ENCODE measurements at regions not wholly inside any gene's neighbourhood (a gene's known extent, or its start where the extent isn't known, plus 50 kb on each side); places are given as distances from the start of the nearest gene placed in this dataset.
"Not testable (repeated sequence)": the region's sequence is repeated elsewhere in the genome, so short reads cannot be mapped to it uniquely, and the experiment has no call there.

- no peak overlapping the region for H3K4me3 ChIP-seq (ENCODE audit: extremely low read depth, insufficient read depth, low read length, poor library complexity, severe bottlenecking)
- WGBS, 2 experiments (ENCODE audit: insufficient coverage in 2 of 2): 81 to 92% methylated on average over 6 to 10 of the region's 11 CpGs
- H3K27ac ChIP-seq (ENCODE audit: low read depth, low read length, severe bottlenecking): no peak overlapping the region
- H3K36me3 ChIP-seq (ENCODE audit: control insufficient read depth, insufficient read depth, low read length): no peaks in the 10 kb centered on the region
- H3K9me3 ChIP-seq (ENCODE audit: control insufficient read depth, low read length): no peaks in the 10 kb centered on the region
- H3K4me1 ChIP-seq (ENCODE audit: control insufficient read depth, insufficient read depth, low read length, poor library complexity, severe bottlenecking): peaks cover 8% of the 10 kb centered on the region
Measured at GRCh38 chr6:134675110-134676054, 274.5 kb downstream of the ALDH8A1 start.

GRCh38 chr6:134674562-134674961, 275.3 kb downstream of the ALDH8A1 start:
- WGBS, 2 experiments (ENCODE audit: insufficient coverage in 2 of 2): 100% methylated on average over 1 of the region's 2 CpGs; no CpG with 5 or more reads in 1 of the 2 experiments
- no peak overlapping the region for H3K4me3 ChIP-seq (ENCODE audit: extremely low read depth, insufficient read depth, low read length, poor library complexity, severe bottlenecking)
- no peaks in the 10 kb centered on the region for H3K36me3 ChIP-seq (ENCODE audit: control insufficient read depth, insufficient read depth, low read length)
- no peak overlapping the region for H3K27ac ChIP-seq (ENCODE audit: low read depth, low read length, severe bottlenecking)
- peaks cover 8% of the 10 kb centered on the region for H3K4me1 ChIP-seq (ENCODE audit: control insufficient read depth, insufficient read depth, low read length, poor library complexity, severe bottlenecking)
- no peaks in the 10 kb centered on the region for H3K9me3 ChIP-seq (ENCODE audit: control insufficient read depth, low read length)

- Histone ChIP-seq H3K36me3 (ENCODE audit: control insufficient read depth, insufficient read depth, low read length) (no peaks in the 10 kb centered on the region), H3K4me1 (ENCODE audit: control insufficient read depth, insufficient read depth, low read length, poor library complexity, severe bottlenecking) (peaks cover 5% of the 10 kb centered on the region), H3K4me3 (ENCODE audit: extremely low read depth, insufficient read depth, low read length, poor library complexity, severe bottlenecking) (no peak overlapping the region), H3K27ac (ENCODE audit: low read depth, low read length, severe bottlenecking) (no peak overlapping the region), H3K9me3 (ENCODE audit: control insufficient read depth, low read length) (no peaks in the 10 kb centered on the region)
Measured at GRCh38 chr6:134669485-134669884, 280.4 kb downstream of the ALDH8A1 start.

GRCh38 chr6:134667111-134667510, 282.8 kb downstream of the ALDH8A1 start:
- Histone ChIP-seq H3K27ac (ENCODE audit: low read depth, low read length, severe bottlenecking) (no peak overlapping the region), H3K4me1 (ENCODE audit: control insufficient read depth, insufficient read depth, low read length, poor library complexity, severe bottlenecking) (no peaks in the 10 kb centered on the region), H3K36me3 (ENCODE audit: control insufficient read depth, insufficient read depth, low read length) (no peaks in the 10 kb centered on the region), H3K9me3 (ENCODE audit: control insufficient read depth, low read length) (no peaks in the 10 kb centered on the region), H3K4me3 (ENCODE audit: extremely low read depth, insufficient read depth, low read length, poor library complexity, severe bottlenecking) (no peak overlapping the region)
- no CpG with 5 or more reads among the region's 2 CpGs for WGBS, 2 experiments (ENCODE audit: insufficient coverage in 2 of 2)

- Histone ChIP-seq H3K9me3 (ENCODE audit: control insufficient read depth, low read length) (no peaks in the 10 kb centered on the region), H3K36me3 (ENCODE audit: control insufficient read depth, insufficient read depth, low read length) (no peaks in the 10 kb centered on the region), H3K4me3 (ENCODE audit: extremely low read depth, insufficient read depth, low read length, poor library complexity, severe bottlenecking) (no peak overlapping the region), H3K27ac (ENCODE audit: low read depth, low read length, severe bottlenecking) (no peak overlapping the region), H3K4me1 (ENCODE audit: control insufficient read depth, insufficient read depth, low read length, poor library complexity, severe bottlenecking) (no peaks in the 10 kb centered on the region)
- WGBS, 2 experiments (ENCODE audit: insufficient coverage in 2 of 2): 88% methylated on average over 1 of the region's 2 CpGs; no CpG with 5 or more reads in 1 of the 2 experiments
Measured at GRCh38 chr6:134666125-134666524, 283.8 kb downstream of the ALDH8A1 start.

- Histone ChIP-seq H3K9me3 (ENCODE audit: control insufficient read depth, low read length) (no peaks in the 10 kb centered on the region), H3K27ac (ENCODE audit: low read depth, low read length, severe bottlenecking) (no peak overlapping the region), H3K4me1 (ENCODE audit: control insufficient read depth, insufficient read depth, low read length, poor library complexity, severe bottlenecking) (no peaks in the 10 kb centered on the region), H3K36me3 (ENCODE audit: control insufficient read depth, insufficient read depth, low read length) (no peaks in the 10 kb centered on the region), H3K4me3 (ENCODE audit: extremely low read depth, insufficient read depth, low read length, poor library complexity, severe bottlenecking) (no peak overlapping the region)
- 84 to 89% methylated on average over 7 to 9 of the region's 10 CpGs for WGBS, 2 experiments (ENCODE audit: insufficient coverage in 2 of 2)
Measured at GRCh38 chr6:134665029-134665723, 284.7 kb downstream of the ALDH8A1 start.

GRCh38 chr6:134663800-134664535, 285.9 kb downstream of the ALDH8A1 start:
- H3K36me3 ChIP-seq (ENCODE audit: control insufficient read depth, insufficient read depth, low read length): no peaks in the 10 kb centered on the region
- 78 to 100% methylated on average over 1 of the region's 3 CpGs for WGBS, 2 experiments (ENCODE audit: insufficient coverage in 2 of 2)
- no peaks in the 10 kb centered on the region for H3K9me3 ChIP-seq (ENCODE audit: control insufficient read depth, low read length)
- peaks cover under 1% of the 10 kb centered on the region for H3K4me1 ChIP-seq (ENCODE audit: control insufficient read depth, insufficient read depth, low read length, poor library complexity, severe bottlenecking)
- no peak overlapping the region for H3K4me3 ChIP-seq (ENCODE audit: extremely low read depth, insufficient read depth, low read length, poor library complexity, severe bottlenecking)
- no peak overlapping the region for H3K27ac ChIP-seq (ENCODE audit: low read depth, low read length, severe bottlenecking)

GRCh38 chr6:134663356-134663755, 286.5 kb downstream of the ALDH8A1 start:
- no peaks in the 10 kb centered on the region for H3K9me3 ChIP-seq (ENCODE audit: control insufficient read depth, low read length)
- H3K4me3 ChIP-seq (ENCODE audit: extremely low read depth, insufficient read depth, low read length, poor library complexity, severe bottlenecking): no peak overlapping the region
- no peak overlapping the region for H3K27ac ChIP-seq (ENCODE audit: low read depth, low read length, severe bottlenecking)
- WGBS, 2 experiments (ENCODE audit: insufficient coverage in 2 of 2): 90 to 100% methylated on average over 1 to 3 of the region's 4 CpGs
- H3K36me3 ChIP-seq (ENCODE audit: control insufficient read depth, insufficient read depth, low read length): no peaks in the 10 kb centered on the region
- peaks cover 6% of the 10 kb centered on the region for H3K4me1 ChIP-seq (ENCODE audit: control insufficient read depth, insufficient read depth, low read length, poor library complexity, severe bottlenecking)

- Histone ChIP-seq H3K36me3 (ENCODE audit: control insufficient read depth, insufficient read depth, low read length) (no peaks in the 10 kb centered on the region), H3K27ac (ENCODE audit: low read depth, low read length, severe bottlenecking) (no peak overlapping the region), H3K4me3 (ENCODE audit: extremely low read depth, insufficient read depth, low read length, poor library complexity, severe bottlenecking) (no peak overlapping the region), H3K9me3 (ENCODE audit: control insufficient read depth, low read length) (no peaks in the 10 kb centered on the region), H3K4me1 (ENCODE audit: control insufficient read depth, insufficient read depth, low read length, poor library complexity, severe bottlenecking) (peaks cover 8% of the 10 kb centered on the region)
Measured at GRCh38 chr6:134662077-134662700, 287.7 kb downstream of the ALDH8A1 start.

- not testable (repeated sequence) for H3K4me1 ChIP-seq (ENCODE audit: control insufficient read depth, insufficient read depth, low read length, poor library complexity, severe bottlenecking); H3K9me3 ChIP-seq (ENCODE audit: control insufficient read depth, low read length); H3K27ac ChIP-seq (ENCODE audit: low read depth, low read length, severe bottlenecking); H3K36me3 ChIP-seq (ENCODE audit: control insufficient read depth, insufficient read depth, low read length); H3K4me3 ChIP-seq (ENCODE audit: extremely low read depth, insufficient read depth, low read length, poor library complexity, severe bottlenecking)
- WGBS, 2 experiments (ENCODE audit: insufficient coverage in 2 of 2): 100% methylated on average over 1 of the region's 1 CpG; no CpG with 5 or more reads in 1 of the 2 experiments
Measured at GRCh38 chr6:134659885-134660284, 290.0 kb downstream of the ALDH8A1 start.

All from mesodermal cell (in vitro differentiated cells).